ENCODE measurements at regions not wholly inside any gene's neighbourhood (a gene's known extent, or its start where the extent isn't known, plus 50 kb on each side); places are given as distances from the start of the nearest gene placed in this dataset.

- POLR2A ChIA-PET, result no interaction called here
Observed at GRCh38 chr15:96019114-96019513, 311.4 kb upstream of the NR2F2 start.

GRCh38 chr15:96020133-96020532, 310.4 kb upstream of the NR2F2 start:
- no peaks in the 10 kb centered on the region for H3K36me3 Mint-ChIP-seq
- H3K9me3 Mint-ChIP-seq, result peaks cover 0 to 6% (median 0%) of the 10 kb centered on the region in 9 donors
- ATAC-seq (no peak), DNase-seq (no peak)
- no peak overlapping the region for H3K27ac Mint-ChIP-seq
- H3K4me1 Mint-ChIP-seq, result peaks cover 0 to 2% (median 0%) of the 10 kb centered on the region in 4 donors
- peaks cover 7 to 25% (median 16%) of the 10 kb centered on the region in 5 donors for H3K27me3 Mint-ChIP-seq
- H3K4me3 Mint-ChIP-seq, result no peak overlapping the region
- POLR2A ChIA-PET, result no interaction called here

More at GRCh38 chr15:96019114-96019513, 311.4 kb upstream of the NR2F2 start:
- Mint-ChIP-seq H3K27ac (no peak overlapping the region), H3K9me3 (peaks cover 0 to 6% (median 0%) of the 10 kb centered on the region in 9 donors), H3K36me3 (no peaks in the 10 kb centered on the region), H3K4me1 (peaks cover 0 to 2% (median 0%) of the 10 kb centered on the region in 4 donors), H3K27me3 (peaks cover 8 to 30% (median 20%) of the 10 kb centered on the region in 5 donors), H3K4me3 (no peak overlapping the region)
- ATAC-seq, result no peak
- DNase-seq, result no peak

GRCh38 chr15:96020797-96021196, 309.7 kb upstream of the NR2F2 start:
- H3K4me3 Mint-ChIP-seq, result no peak overlapping the region
- peaks cover 6 to 20% (median 15%) of the 10 kb centered on the region in 5 donors for H3K27me3 Mint-ChIP-seq
- H3K36me3 Mint-ChIP-seq, result no peaks in the 10 kb centered on the region
- H3K27ac Mint-ChIP-seq, result no peak overlapping the region
- peaks cover 0 to 6% (median 0%) of the 10 kb centered on the region in 9 donors for H3K9me3 Mint-ChIP-seq
- POLR2A ChIA-PET, result no interaction called here
- DNase-seq, result no peak
- no peak for ATAC-seq
- H3K4me1 Mint-ChIP-seq, result peaks cover 0 to 2% (median 0%) of the 10 kb centered on the region in 4 donors

DNA sequence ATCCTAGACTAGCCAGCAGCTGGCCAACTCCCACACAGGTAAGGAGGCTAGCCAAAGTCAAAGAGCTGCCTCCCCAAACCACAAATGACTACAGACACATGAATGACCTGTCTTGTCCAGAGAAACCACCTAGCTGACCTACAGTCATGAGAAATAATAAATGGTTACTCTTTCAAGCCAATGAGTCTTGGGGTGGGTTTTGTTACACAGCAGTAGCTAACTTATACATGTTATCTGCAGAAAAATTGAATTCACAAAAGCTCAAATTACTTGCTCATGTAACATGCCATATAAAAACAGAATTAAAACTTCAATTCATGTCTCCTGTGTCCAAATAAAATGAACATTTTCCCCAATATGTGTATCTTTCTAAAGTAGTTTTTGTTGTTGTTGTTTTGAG, 307.4 kb upstream of the NR2F2 start:
- Mint-ChIP-seq H3K4me1 (peaks cover 0 to 2% (median 0%) of the 10 kb centered on the region in 4 donors), H3K36me3 (no peaks in the 10 kb centered on the region), H3K4me3 (no peak overlapping the region), H3K27ac (no peak overlapping the region), H3K9me3 (peaks cover 0 to 4% (median 0%) of the 10 kb centered on the region in 9 donors), H3K27me3 (peaks cover 6 to 14% (median 10%) of the 10 kb centered on the region in 5 donors)
- no peak for DNase-seq
- ATAC-seq, result no peak
- POLR2A ChIA-PET, result no interaction called here

- no peaks in the 10 kb centered on the region for H3K36me3 Mint-ChIP-seq
- ATAC-seq, result no peak
- POLR2A ChIA-PET, result no interaction called here
Observed at GRCh38 chr15:96027501-96027900, 303.0 kb upstream of the NR2F2 start.

DNA sequence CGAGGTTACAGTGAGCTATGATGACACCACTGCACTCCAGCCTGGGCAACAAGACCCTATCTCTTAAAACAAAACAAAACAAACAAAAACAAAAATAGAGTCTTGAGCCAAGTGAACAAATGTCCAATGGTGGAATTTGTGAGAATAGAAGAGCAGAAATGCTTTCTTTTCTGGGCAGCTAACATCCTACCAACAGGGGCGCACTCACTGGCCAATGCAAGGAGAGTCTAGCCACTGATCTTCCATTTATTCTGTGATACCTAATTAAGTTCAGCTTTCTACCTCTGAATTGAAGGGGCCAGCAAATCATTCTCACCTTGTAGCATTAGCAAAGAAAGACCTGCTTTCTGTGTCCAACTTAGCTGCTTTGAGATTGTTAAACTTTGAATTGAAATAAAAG, 301.9 kb upstream of the NR2F2 start:
- ATAC-seq (no peak), DNase-seq (no peak)
- no peaks in the 10 kb centered on the region for H3K4me1 Mint-ChIP-seq
- peaks cover 11 to 40% (median 16%) of the 10 kb centered on the region in 5 donors for H3K27me3 Mint-ChIP-seq
- H3K36me3 Mint-ChIP-seq, result no peaks in the 10 kb centered on the region
- POLR2A ChIA-PET, result no interaction called here
- H3K27ac Mint-ChIP-seq, result no peak overlapping the region
- no peak overlapping the region for H3K4me3 Mint-ChIP-seq
- peaks cover 0 to 5% (median 0%) of the 10 kb centered on the region in 9 donors for H3K9me3 Mint-ChIP-seq

More at GRCh38 chr15:96027501-96027900, 303.0 kb upstream of the NR2F2 start:
- no peak overlapping the region for H3K27ac Mint-ChIP-seq
- H3K4me3 Mint-ChIP-seq, result no peak overlapping the region
- H3K9me3 Mint-ChIP-seq, result peaks cover 0 to 5% (median 0%) of the 10 kb centered on the region in 9 donors
- DNase-seq, result no peak
- H3K27me3 Mint-ChIP-seq, result peaks cover 12 to 32% (median 19%) of the 10 kb centered on the region in 5 donors
- no peaks in the 10 kb centered on the region for H3K4me1 Mint-ChIP-seq

DNA sequence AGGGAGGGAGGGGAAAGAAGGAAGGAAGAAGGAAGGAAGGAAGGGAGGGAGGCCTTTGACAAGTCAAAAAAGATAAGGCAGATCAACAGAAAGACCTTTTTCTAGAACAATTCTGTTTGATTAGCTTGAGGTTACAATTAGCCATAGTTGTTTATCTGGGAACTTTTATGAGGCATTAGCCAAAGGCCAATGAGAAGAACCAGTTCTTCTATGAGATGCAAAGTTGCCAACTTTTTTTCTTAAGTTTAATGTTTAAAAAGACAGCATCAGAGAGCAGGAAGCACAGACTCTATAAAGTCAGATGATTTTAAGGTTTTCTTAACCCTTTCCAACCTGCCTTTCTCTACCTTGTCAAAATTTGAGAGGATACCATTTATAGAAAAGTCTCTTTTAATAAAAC, 301.3 kb upstream of the NR2F2 start:
- H3K36me3 Mint-ChIP-seq, result no peaks in the 10 kb centered on the region
- DNase-seq, result no peak
- H3K4me3 Mint-ChIP-seq, result no peak overlapping the region
- H3K9me3 Mint-ChIP-seq, result peaks cover 0 to 5% (median 0%) of the 10 kb centered on the region in 9 donors
- no peak for ATAC-seq
- H3K27ac Mint-ChIP-seq, result no peak overlapping the region
- peaks cover 8 to 36% (median 12%) of the 10 kb centered on the region in 5 donors for H3K27me3 Mint-ChIP-seq
- POLR2A ChIA-PET, result no interaction called here
- H3K4me1 Mint-ChIP-seq, result no peaks in the 10 kb centered on the region

- Mint-ChIP-seq H3K27ac (no peak overlapping the region), H3K4me3 (no peak overlapping the region), H3K27me3 (peaks cover 11 to 56% (median 30%) of the 10 kb centered on the region in 5 donors), H3K36me3 (no peaks in the 10 kb centered on the region), H3K4me1 (no peaks in the 10 kb centered on the region), H3K9me3 (peaks cover 0 to 6% (median 0%) of the 10 kb centered on the region in 9 donors)
- DNase-seq, result no peak
- POLR2A ChIA-PET, result no interaction called here
- no peak for ATAC-seq
Observed at GRCh38 chr15:96031426-96032110, 298.9 kb upstream of the NR2F2 start.

DNA sequence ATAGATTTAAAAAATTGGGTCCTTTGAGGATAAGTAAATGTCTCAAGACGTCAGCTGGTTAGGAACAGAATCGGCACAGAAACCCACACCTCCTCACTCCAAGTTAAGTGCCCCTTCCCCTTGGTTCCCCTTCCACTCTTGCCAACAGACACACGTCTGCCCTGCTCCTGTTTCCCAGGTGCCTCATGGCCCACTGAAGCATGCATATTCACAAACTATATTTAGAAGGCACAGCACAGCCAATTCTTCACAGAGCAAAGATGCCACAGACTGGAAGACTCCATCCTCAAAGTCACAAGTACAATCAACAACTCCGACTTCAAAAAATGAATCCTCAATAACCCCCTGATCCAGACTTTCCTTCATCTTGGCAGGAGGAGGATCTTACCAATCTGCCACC, 295.4 kb upstream of the NR2F2 start:
- Mint-ChIP-seq H3K4me1 (peaks cover 0 to 11% (median 6%) of the 10 kb centered on the region in 4 donors), H3K36me3 (no peaks in the 10 kb centered on the region), H3K9me3 (peaks cover 0 to 6% (median 0%) of the 10 kb centered on the region in 9 donors), H3K27me3 (peaks cover 13 to 91% (median 45%) of the 10 kb centered on the region in 5 donors), H3K27ac (no peak overlapping the region), H3K4me3 (no peak overlapping the region)
- POLR2A ChIA-PET, result no interaction called here
- DNase-seq (no peak), ATAC-seq (no peak)

DNA sequence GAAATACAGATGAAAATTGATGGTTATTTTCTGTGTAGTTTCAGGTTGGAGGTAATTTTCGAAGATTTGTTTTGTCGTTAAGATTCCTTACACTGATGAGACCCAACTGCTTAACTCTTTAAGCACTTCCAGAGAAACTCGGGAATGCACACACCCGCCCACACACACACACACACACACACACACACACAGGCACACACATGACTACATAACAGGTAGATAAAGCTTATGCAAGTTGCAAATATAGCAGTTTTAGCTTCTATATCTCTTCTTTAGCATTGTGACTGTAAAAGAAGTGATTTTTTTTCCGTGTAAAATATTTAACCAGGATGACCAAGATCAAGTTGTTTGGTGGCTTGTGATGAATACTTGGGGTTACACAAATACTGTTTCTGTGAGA, 294.9 kb upstream of the NR2F2 start:
- Mint-ChIP-seq H3K27me3 (peaks cover 16 to 93% (median 48%) of the 10 kb centered on the region in 5 donors), H3K9me3 (peaks cover 0 to 6% (median 0%) of the 10 kb centered on the region in 9 donors), H3K4me1 (peaks cover 0 to 11% (median 6%) of the 10 kb centered on the region in 4 donors), H3K4me3 (no peak overlapping the region), H3K27ac (no peak overlapping the region), H3K36me3 (no peaks in the 10 kb centered on the region)
- POLR2A ChIA-PET, result no interaction called here
- DNase-seq (no peak), ATAC-seq (no peak)

DNA sequence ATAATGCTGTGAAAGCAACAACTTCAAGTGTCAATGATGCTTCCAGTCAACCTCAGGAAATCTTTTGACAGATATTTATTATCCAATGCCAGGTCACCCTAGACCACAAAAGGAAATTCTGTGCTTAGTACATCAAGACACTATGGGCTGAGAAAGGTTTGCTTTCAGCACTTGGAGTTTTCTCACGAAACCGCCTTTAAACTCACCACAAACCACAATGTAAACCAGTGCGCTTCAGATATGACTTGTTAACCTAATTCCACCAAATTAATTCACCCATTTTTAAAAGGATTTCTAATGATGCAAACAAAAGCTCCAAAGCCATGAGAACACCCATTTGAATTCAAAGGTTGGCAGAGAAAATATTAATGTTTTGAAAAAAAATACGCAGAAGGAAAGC, 292.9 kb upstream of the NR2F2 start:
- H3K4me3 Mint-ChIP-seq, result no peak overlapping the region
- H3K4me1 Mint-ChIP-seq, result peaks cover 0 to 11% (median 6%) of the 10 kb centered on the region in 4 donors
- H3K27ac Mint-ChIP-seq, result no peak overlapping the region
- H3K36me3 Mint-ChIP-seq, result peaks cover 0 to 5% (median 0%) of the 10 kb centered on the region in 3 donors
- DNase-seq, result no peak
- H3K27me3 Mint-ChIP-seq, result peaks cover 20 to 93% (median 49%) of the 10 kb centered on the region in 5 donors
- peaks cover 0 to 6% (median 0%) of the 10 kb centered on the region in 9 donors for H3K9me3 Mint-ChIP-seq
- no peak for ATAC-seq
- POLR2A ChIA-PET, result no interaction called here

DNA sequence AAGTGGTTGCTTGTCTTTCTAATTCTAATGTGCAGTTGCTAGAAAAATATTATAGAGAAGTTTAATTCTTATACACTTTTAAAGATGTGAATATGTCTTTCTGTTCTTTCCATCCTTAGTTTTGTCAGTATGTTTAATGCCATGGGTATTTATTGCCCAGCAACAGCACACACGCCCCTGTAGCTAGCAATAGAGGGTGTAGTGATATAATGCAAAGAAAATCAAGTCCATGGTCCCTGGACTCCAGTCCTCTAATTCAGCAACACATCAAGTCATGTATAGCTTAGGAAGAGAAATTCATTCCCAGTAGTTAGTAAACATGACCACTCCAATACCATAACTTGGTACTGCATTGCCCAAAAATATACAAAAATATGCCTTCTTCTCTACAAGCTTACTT, 292.4 kb upstream of the NR2F2 start:
- POLR2A ChIA-PET, result interaction anchor here (0.6 kb wide), 1 partner anchor 33 kb away, joined by 3 read pairs; no protein-coding TSS in a partner anchor
- ATAC-seq (no peak), DNase-seq (no peak)

DNA sequence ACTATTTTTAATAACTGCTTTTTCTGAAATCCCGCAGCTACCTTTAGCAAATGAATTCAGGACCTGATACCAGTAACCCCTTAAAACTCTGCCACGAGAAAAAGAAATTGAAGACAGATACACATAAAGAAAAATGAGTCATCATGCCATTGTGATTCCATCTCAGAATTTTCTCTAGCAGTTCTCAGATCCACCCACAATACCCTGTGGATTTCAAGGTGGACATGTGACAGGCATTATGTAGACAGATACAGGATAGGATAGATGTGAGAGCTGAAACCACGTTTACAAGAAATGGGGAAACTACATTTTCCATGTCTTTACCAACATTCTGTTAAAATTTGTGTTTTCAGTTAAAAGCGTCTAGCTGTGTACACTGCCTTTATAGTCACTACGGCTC, 291.9 kb upstream of the NR2F2 start:
- peaks cover 0 to 6% (median 0%) of the 10 kb centered on the region in 9 donors for H3K9me3 Mint-ChIP-seq
- peaks cover 21 to 95% (median 47%) of the 10 kb centered on the region in 5 donors for H3K27me3 Mint-ChIP-seq
- peaks cover 0 to 5% (median 0%) of the 10 kb centered on the region in 3 donors for H3K36me3 Mint-ChIP-seq
- DNase-seq, result no peak
- ATAC-seq, result no peak
- H3K4me1 Mint-ChIP-seq, result peaks cover 0 to 12% (median 6%) of the 10 kb centered on the region in 4 donors
- H3K27ac Mint-ChIP-seq, result peak overlapping the region in 1 of 10 donors; percentile 31
- POLR2A ChIA-PET, result interaction anchor here (0.6 kb wide), 1 partner anchor 33 kb away, joined by 3 read pairs; no protein-coding TSS in a partner anchor
- H3K4me3 Mint-ChIP-seq, result no peak overlapping the region

More for the DNA sequence above, 292.4 kb upstream of the NR2F2 start:
- Mint-ChIP-seq H3K4me1 (peaks cover 0 to 11% (median 6%) of the 10 kb centered on the region in 4 donors), H3K36me3 (peaks cover 0 to 5% (median 0%) of the 10 kb centered on the region in 3 donors), H3K4me3 (no peak overlapping the region), H3K9me3 (peaks cover 0 to 6% (median 0%) of the 10 kb centered on the region in 9 donors), H3K27me3 (peaks cover 21 to 92% (median 47%) of the 10 kb centered on the region in 5 donors), H3K27ac (no peak overlapping the region)
